Prostate gland (tissue), 2 donors: ENCODE measurements at regions not wholly inside any gene's neighbourhood (a gene's known extent, or its start where the extent isn't known, plus 50 kb on each side); places are given as distances from the start of the nearest gene placed in this dataset.
A peak's percentile ranks its signal among the peaks of the same experiment; 100 is the strongest.
"Not testable (repeated sequence)": the region's sequence is repeated elsewhere in the genome, so short reads cannot be mapped to it uniquely, and the experiment has no call there.

Source experiments
- DNase-seq: peaks from one replicate; pipeline ENCODE4 v3.0.0-alpha.2; 2019; ENCODE audit warnings: low spot score
- H3K27ac ChIP-seq, 2 donors: fragments of 200-600 bp; sonication (generic); 2 replicates each; pipeline ENCODE4 v1.5.1; 2017 to 2019
- H3K27me3 ChIP-seq: fragments of 200-600 bp; sonication (generic); replicated peaks from 2 replicates; pipeline ENCODE4 v1.5.1; 2019; ENCODE audit not compliant: insufficient read depth
- H3K36me3 ChIP-seq, 2 donors: fragments of 200-600 bp; sonication (generic); 1 replicate in 1 of 2; 2 replicates in 1 of 2; pipeline versions ENCODE4 v1.5.1 to v1.8.1; 2017 to 2019
- H3K4me1 ChIP-seq: fragments of 200-600 bp; sonication (generic); replicated peaks from 2 replicates; pipeline ENCODE4 v1.5.1; 2019
- H3K4me3 ChIP-seq, 2 donors: fragments of 200-600 bp; sonication (generic); 2 replicates each; pipeline ENCODE4 v1.5.1; 2017 to 2019
- H3K9me3 ChIP-seq: fragments of 200-600 bp; sonication (generic); 2 replicates; pipeline ENCODE4 v1.5.1; 2017
- POLR2A ChIP-seq: fragments of 450-650 bp; IDR thresholded peaks from one replicate; pipeline ENCODE4 v1.6.1; 2016; ENCODE audit warnings: antibody characterized with exemption, mild to moderate bottlenecking
- POLR2AphosphoS5 ChIP-seq: sonication (generic); formaldehyde crosslinking; IDR thresholded peaks from one replicate; pipeline ENCODE4 v1.6.1; 2017; ENCODE audit warnings: antibody characterized with exemption
- WGBS: methylation state at CpG from one replicate; pipeline ENCODE4 v1.1.5; 2018; 5-methylcytosine and 5-hydroxymethylcytosine counted together
- intact Hi-C: fragments of 100-400 bp; cut with DNase I; formaldehyde crosslinking; loops from one replicate; pipeline ENCODE4 v1.14.2; 2022
- TF ChIP-seq, protein P1 (sequence below), 4 experiments: fragments of 200-600 bp in 2 of 4; fragments of 450-650 bp in 2 of 4; sonication (generic) in 2 of 4; IDR thresholded peaks; 1 replicate in 3 of 4; 2 replicates in 1 of 4; pipeline ENCODE4 v1.5.1; 2016 to 2019; ENCODE audit warnings: antibody characterized with exemption in 4 of 4, mild to moderate bottlenecking in 2 of 4, moderate library complexity in 2 of 4

GRCh38 chr4:52204921-52205320 is 153.8 kb downstream of the SPATA18 start:
- H3K4me1 ChIP-seq: no peaks in the 10 kb centered on the region
- H3K27ac ChIP-seq: no peak overlapping the region
- H3K27me3 ChIP-seq: no peaks in the 10 kb centered on the region
- DNase-seq: no peak
- H3K4me3 ChIP-seq: no peak overlapping the region
- H3K9me3 ChIP-seq: no peaks in the 10 kb centered on the region
- TF ChIP-seq, protein P1, sequence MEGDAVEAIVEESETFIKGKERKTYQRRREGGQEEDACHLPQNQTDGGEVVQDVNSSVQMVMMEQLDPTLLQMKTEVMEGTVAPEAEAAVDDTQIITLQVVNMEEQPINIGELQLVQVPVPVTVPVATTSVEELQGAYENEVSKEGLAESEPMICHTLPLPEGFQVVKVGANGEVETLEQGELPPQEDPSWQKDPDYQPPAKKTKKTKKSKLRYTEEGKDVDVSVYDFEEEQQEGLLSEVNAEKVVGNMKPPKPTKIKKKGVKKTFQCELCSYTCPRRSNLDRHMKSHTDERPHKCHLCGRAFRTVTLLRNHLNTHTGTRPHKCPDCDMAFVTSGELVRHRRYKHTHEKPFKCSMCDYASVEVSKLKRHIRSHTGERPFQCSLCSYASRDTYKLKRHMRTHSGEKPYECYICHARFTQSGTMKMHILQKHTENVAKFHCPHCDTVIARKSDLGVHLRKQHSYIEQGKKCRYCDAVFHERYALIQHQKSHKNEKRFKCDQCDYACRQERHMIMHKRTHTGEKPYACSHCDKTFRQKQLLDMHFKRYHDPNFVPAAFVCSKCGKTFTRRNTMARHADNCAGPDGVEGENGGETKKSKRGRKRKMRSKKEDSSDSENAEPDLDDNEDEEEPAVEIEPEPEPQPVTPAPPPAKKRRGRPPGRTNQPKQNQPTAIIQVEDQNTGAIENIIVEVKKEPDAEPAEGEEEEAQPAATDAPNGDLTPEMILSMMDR (IDR thresholded peaks at IDR 0.05): no peak
- TF ChIP-seq POLR2A (no peak), POLR2AphosphoS5 (no peak)
- WGBS: 93% methylated on average over 3 of the region's 3 CpGs
- H3K36me3 ChIP-seq: no peaks in the 10 kb centered on the region
- intact Hi-C loops: no loop called here

DNA sequence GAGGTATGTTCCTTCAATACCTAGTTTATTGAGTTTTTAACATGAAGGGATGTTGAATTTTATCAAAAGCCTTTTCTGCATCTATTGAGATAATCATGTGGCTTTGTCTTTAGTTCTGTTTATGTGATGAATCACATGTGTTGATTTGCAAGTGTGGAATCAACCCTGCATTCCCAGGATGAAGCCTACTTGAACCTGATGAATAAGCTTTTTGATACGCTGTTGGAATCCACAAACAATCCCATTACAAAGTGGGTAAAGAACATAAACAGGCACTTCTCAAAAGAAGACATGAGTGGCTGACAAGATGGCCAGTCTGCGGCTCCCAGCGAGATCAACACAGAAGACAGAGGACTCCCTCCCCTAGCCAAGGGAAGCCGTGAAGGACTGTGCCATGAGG is 156.0 kb downstream of the SPATA18 start:
- H3K4me3 ChIP-seq, DNase-seq, H3K27me3 ChIP-seq, H3K36me3 ChIP-seq, H3K9me3 ChIP-seq, H3K4me1 ChIP-seq, H3K27ac ChIP-seq, intact Hi-C loops: not testable (repeated sequence)
- 85% methylated on average over 4 of the region's 4 CpGs for WGBS

- intact Hi-C loops: no loop called here
- no peaks in the 10 kb centered on the region for H3K27me3 ChIP-seq
- TF ChIP-seq, protein P1 (IDR thresholded peaks at IDR 0.05): no peak
- no peaks in the 10 kb centered on the region for H3K9me3 ChIP-seq
- no peak overlapping the region for H3K27ac ChIP-seq
- H3K4me1 ChIP-seq: no peaks in the 10 kb centered on the region
- no peak overlapping the region for H3K4me3 ChIP-seq
- no peaks in the 10 kb centered on the region for H3K36me3 ChIP-seq
- no peak for DNase-seq
- WGBS: 49% methylated on average over 3 of the region's 3 CpGs
Measured at GRCh38 chr4:52212702-52213101, 161.6 kb downstream of the SPATA18 start.

GRCh38 chr4:52231526-52231925 is 180.4 kb downstream of the SPATA18 start:
- H3K36me3 ChIP-seq: no peaks in the 10 kb centered on the region
- no peaks in the 10 kb centered on the region for H3K27me3 ChIP-seq
- H3K4me3 ChIP-seq: no peak overlapping the region
- H3K27ac ChIP-seq: no peak overlapping the region
- TF ChIP-seq POLR2AphosphoS5 (no peak), POLR2A (no peak)
- TF ChIP-seq, protein P1 (IDR thresholded peaks at IDR 0.05): no peak
- intact Hi-C loops: loop anchor here (5.0 to 10.0 kb wide), 2 partner anchors 751 to 2003 kb away; no protein-coding TSS in a partner anchor
- no peaks in the 10 kb centered on the region for H3K4me1 ChIP-seq
- DNase-seq: no peak
- WGBS: 64% methylated on average over 3 of the region's 3 CpGs
- no peaks in the 10 kb centered on the region for H3K9me3 ChIP-seq

DNA sequence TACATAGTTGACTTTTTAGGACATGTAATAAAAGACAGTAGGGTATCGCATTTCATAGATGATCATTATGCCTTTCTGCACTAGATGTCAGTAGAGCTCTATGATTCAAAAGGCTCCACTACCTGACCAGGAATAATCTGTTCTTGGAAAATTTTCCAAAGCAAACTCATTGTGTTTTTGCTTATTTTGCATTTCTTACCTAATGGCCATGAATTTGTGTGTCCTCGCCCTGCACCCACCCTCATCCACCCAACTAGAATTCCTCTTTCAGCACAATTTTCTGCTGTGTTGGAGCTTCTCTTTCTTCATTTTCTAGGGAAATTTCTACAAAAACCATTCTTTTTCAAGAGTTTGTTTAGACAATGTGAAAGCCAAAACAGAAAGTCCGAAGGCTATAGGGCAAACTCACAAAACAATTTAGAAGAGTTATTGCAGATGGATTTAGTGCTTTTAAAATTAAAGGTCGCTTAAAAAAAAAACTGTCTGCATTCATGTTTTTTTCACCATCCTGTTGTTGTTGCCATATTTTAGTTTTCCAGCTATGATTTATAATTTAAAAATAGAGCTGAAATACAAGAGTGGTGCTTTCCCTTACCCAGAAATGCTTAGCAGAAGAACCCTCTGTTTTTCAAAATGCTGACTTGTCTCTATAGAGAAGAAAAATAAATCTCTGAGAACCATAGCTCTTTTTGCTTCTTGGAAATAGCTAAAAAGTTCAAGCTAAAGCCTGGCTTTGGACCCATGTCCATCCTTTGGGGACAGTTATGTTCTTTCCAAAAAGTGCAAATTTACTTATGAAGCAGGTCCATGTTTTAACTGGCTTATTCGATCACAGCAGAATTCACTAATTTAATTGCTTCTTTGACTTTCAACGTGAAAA is 183.7 kb downstream of the SPATA18 start:
- no peak overlapping the region for H3K27ac ChIP-seq
- H3K27me3 ChIP-seq: no peaks in the 10 kb centered on the region
- intact Hi-C loops: loop anchor here (5.0 to 10.0 kb wide), 2 partner anchors 748 to 2000 kb away; no protein-coding TSS in a partner anchor

More for the DNA sequence above, 183.7 kb downstream of the SPATA18 start:
- TF ChIP-seq POLR2A: no peak
- TF ChIP-seq, protein P1 (IDR thresholded peaks at IDR 0.05): peak in 3 of 4 experiments; percentile 33 to 65 (median 50)
- Histone ChIP-seq H3K4me1 (no peaks in the 10 kb centered on the region), H3K4me3 (no peak overlapping the region), H3K36me3 (no peaks in the 10 kb centered on the region), H3K9me3 (no peaks in the 10 kb centered on the region)
- no peak for DNase-seq
- 37% methylated on average over 6 of the region's 6 CpGs for WGBS
